ENCODE measurements at regions not wholly inside any gene's neighbourhood (a gene's known extent, or its start where the extent isn't known, plus 50 kb on each side); places are given as distances from the start of the nearest gene placed in this dataset.

- TF ChIP-seq CTCF (IDR thresholded peaks at IDR 0.05 in 8 of 11, conservative IDR thresholded peaks at IDR 0.05 in 3 of 11), result no peak
- TF ChIP-seq POLR2A (IDR thresholded peaks at IDR 0.05), result no peak
Observed at GRCh38 chr6:23377830-23378229, 748.2 kb upstream of the NRSN1 start.
